ENCODE measurements at regions not wholly inside any gene's neighbourhood (a gene's known extent, or its start where the extent isn't known, plus 50 kb on each side); places are given as distances from the start of the nearest gene placed in this dataset.

GRCh38 chr7:68429411-68430117 lies 1168.7 kb upstream of the AUTS2 start:
- no peak for ATAC-seq
- DNase-seq: no peak
- intact Hi-C loops (cut with DNase I, micrococcal nuclease): no loop called here

GRCh38 chr7:68432585-68432984 lies 1165.7 kb upstream of the AUTS2 start:
- intact Hi-C loops (cut with DNase I, micrococcal nuclease): no loop called here
- no peak for ATAC-seq
- DNase-seq: no peak

GRCh38 chr7:68433462-68434070 lies 1164.7 kb upstream of the AUTS2 start:
- intact Hi-C loops (cut with DNase I, micrococcal nuclease): no loop called here
- ATAC-seq (no peak), DNase-seq (no peak)

- intact Hi-C loops (cut with DNase I, micrococcal nuclease): no loop called here
- no peak for ATAC-seq
- no peak for DNase-seq
Observed at GRCh38 chr7:68434857-68435256, 1163.4 kb upstream of the AUTS2 start.

GRCh38 chr7:68438016-68438415 lies 1160.3 kb upstream of the AUTS2 start:
- no peak for ATAC-seq
- no peak for DNase-seq
- intact Hi-C loops (cut with DNase I, micrococcal nuclease): no loop called here

- ATAC-seq (no peak), DNase-seq (no peak)
- intact Hi-C loops (cut with DNase I, micrococcal nuclease): no loop called here
Observed at GRCh38 chr7:68438811-68439210, 1159.5 kb upstream of the AUTS2 start.

- ATAC-seq: no peak
- intact Hi-C loops (cut with DNase I, micrococcal nuclease): no loop called here
- no peak for DNase-seq
Observed at GRCh38 chr7:68439897-68440296, 1158.4 kb upstream of the AUTS2 start.

GRCh38 chr7:68440866-68441265 lies 1157.4 kb upstream of the AUTS2 start:
- no peak for DNase-seq
- intact Hi-C loops (cut with DNase I, micrococcal nuclease): no loop called here
- ATAC-seq: no peak

- intact Hi-C loops (cut with DNase I, micrococcal nuclease): no loop called here
- ATAC-seq (no peak), DNase-seq (no peak)
Observed at GRCh38 chr7:68441645-68442044, 1156.6 kb upstream of the AUTS2 start.

GRCh38 chr7:68442931-68443631 lies 1155.2 kb upstream of the AUTS2 start:
- intact Hi-C loops (cut with DNase I, micrococcal nuclease): no loop called here
- ATAC-seq (no peak), DNase-seq (no peak)

GRCh38 chr7:68444042-68444441 lies 1154.2 kb upstream of the AUTS2 start:
- intact Hi-C loops (cut with DNase I, micrococcal nuclease): no loop called here
- DNase-seq (no peak), ATAC-seq (no peak)

- DNase-seq: no peak
- ATAC-seq: no peak
- intact Hi-C loops (cut with DNase I, micrococcal nuclease): no loop called here
Observed at GRCh38 chr7:68444956-68445355, 1153.3 kb upstream of the AUTS2 start.

GRCh38 chr7:68446183-68446582 lies 1152.1 kb upstream of the AUTS2 start:
- intact Hi-C loops (cut with DNase I, micrococcal nuclease): no loop called here
- no peak for ATAC-seq
- DNase-seq: no peak

GRCh38 chr7:68449099-68449498 lies 1149.2 kb upstream of the AUTS2 start:
- no peak for DNase-seq
- intact Hi-C loops (cut with DNase I, micrococcal nuclease): no loop called here
- no peak for ATAC-seq

- intact Hi-C loops (cut with DNase I, micrococcal nuclease): no loop called here
- ATAC-seq: no peak
- no peak for DNase-seq
Observed at GRCh38 chr7:68449816-68450215, 1148.5 kb upstream of the AUTS2 start.

GRCh38 chr7:68454931-68455330 lies 1143.3 kb upstream of the AUTS2 start:
- ATAC-seq: no peak
- no peak for DNase-seq
- intact Hi-C loops (cut with DNase I, micrococcal nuclease): no loop called here

GRCh38 chr7:68456469-68456868 lies 1141.8 kb upstream of the AUTS2 start:
- ATAC-seq (no peak), DNase-seq (no peak)
- intact Hi-C loops (cut with DNase I, micrococcal nuclease): no loop called here

GRCh38 chr7:68457481-68457880 lies 1140.8 kb upstream of the AUTS2 start:
- intact Hi-C loops (cut with DNase I, micrococcal nuclease): no loop called here

GRCh38 chr7:68458010-68458908 lies 1140.0 kb upstream of the AUTS2 start:
- no peak for DNase-seq
- ATAC-seq: no peak
- intact Hi-C loops (cut with DNase I, micrococcal nuclease): no loop called here

More at GRCh38 chr7:68457481-68457880, 1140.8 kb upstream of the AUTS2 start:
- no peak for DNase-seq
- no peak for ATAC-seq
